Lower leg skin (tissue), 3 donors: ENCODE measurements at regions not wholly inside any gene's neighbourhood (a gene's known extent, or its start where the extent isn't known, plus 50 kb on each side); places are given as distances from the start of the nearest gene placed in this dataset.

Experiments used
- POLR2A ChIP-seq, 2 donors: fragments of 450-650 bp; IDR thresholded peaks; one replicate each; pipeline ENCODE4 v1.6.1; 2016 to 2017; ENCODE audit warnings: antibody characterized with exemption in 2 of 2, mild to moderate bottlenecking in 1 of 2, moderate library complexity in 1 of 2
- TF ChIP-seq, protein P1 (sequence below), 3 donors: fragments of 450-650 bp; IDR thresholded peaks; one replicate each; pipeline ENCODE4 v1.5.1; 2016; ENCODE audit warnings: antibody characterized with exemption in 3 of 3, mild to moderate bottlenecking in 3 of 3, moderate library complexity in 2 of 3

DNA sequence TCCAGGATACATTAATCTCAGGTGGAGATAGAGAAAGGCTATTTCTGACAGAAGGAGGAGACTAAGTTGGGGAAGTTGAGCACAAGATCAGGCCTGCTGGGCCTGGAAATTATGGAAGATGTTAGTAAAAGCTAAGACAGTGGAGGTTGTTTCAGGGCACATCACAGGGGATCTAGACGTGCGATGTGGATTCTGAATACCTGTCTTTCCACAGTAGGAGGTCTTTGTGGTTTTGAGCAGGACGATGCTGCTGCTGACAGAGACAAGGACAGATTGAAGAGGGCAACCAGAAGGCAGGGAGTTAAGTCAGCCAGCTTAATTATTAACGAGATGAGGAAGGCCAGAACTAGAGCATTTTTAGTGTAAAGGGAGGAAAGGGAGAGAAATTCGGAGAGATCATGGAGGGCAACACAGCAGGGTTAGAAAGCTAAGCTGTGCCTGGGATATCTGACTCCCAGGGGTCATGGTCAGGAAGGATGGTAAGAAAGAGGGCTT is 384.9 kb downstream of the MAFB start:
- TF ChIP-seq, protein P1, sequence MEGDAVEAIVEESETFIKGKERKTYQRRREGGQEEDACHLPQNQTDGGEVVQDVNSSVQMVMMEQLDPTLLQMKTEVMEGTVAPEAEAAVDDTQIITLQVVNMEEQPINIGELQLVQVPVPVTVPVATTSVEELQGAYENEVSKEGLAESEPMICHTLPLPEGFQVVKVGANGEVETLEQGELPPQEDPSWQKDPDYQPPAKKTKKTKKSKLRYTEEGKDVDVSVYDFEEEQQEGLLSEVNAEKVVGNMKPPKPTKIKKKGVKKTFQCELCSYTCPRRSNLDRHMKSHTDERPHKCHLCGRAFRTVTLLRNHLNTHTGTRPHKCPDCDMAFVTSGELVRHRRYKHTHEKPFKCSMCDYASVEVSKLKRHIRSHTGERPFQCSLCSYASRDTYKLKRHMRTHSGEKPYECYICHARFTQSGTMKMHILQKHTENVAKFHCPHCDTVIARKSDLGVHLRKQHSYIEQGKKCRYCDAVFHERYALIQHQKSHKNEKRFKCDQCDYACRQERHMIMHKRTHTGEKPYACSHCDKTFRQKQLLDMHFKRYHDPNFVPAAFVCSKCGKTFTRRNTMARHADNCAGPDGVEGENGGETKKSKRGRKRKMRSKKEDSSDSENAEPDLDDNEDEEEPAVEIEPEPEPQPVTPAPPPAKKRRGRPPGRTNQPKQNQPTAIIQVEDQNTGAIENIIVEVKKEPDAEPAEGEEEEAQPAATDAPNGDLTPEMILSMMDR (IDR thresholded peaks at IDR 0.05), result no peak
- TF ChIP-seq POLR2A (IDR thresholded peaks at IDR 0.05), result no peak
